CD4-positive, alpha-beta T cell treated with Interleukin-15 for 4 hours (primary cell): ENCODE measurements at regions not wholly inside any gene's neighbourhood (a gene's known extent, or its start where the extent isn't known, plus 50 kb on each side); places are given as distances from the start of the nearest gene placed in this dataset.

Experiments
- DNase-seq: peaks from one replicate; pipeline ENCODE4 v3.0.0-alpha.2; 2020; ENCODE audit warnings: low spot score

GRCh38 chr3:43180027-43180426 lies 74.1 kb upstream of the POMGNT2 start:
- peak; percentile 59 for DNase-seq

- no peak for DNase-seq
These were observed 73.0 kb upstream of the POMGNT2 start for GRCh38 chr3:43178891-43179366.

- DNase-seq, result no peak
These were observed 71.2 kb upstream of the POMGNT2 start for GRCh38 chr3:43177085-43177484.

GRCh38 chr3:43176666-43177065 lies 70.8 kb upstream of the POMGNT2 start:
- no peak for DNase-seq

GRCh38 chr3:43175541-43175940 lies 69.7 kb upstream of the POMGNT2 start:
- DNase-seq, result no peak

- DNase-seq, result no peak
These were observed 68.1 kb upstream of the POMGNT2 start for GRCh38 chr3:43173949-43174348.

- DNase-seq, result no peak
These were observed 65.9 kb upstream of the POMGNT2 start for GRCh38 chr3:43171748-43172147.

- no peak for DNase-seq
These were observed 64.7 kb upstream of the POMGNT2 start for GRCh38 chr3:43170553-43170952.

- DNase-seq, result no peak
These were observed 64.1 kb upstream of the POMGNT2 start for GRCh38 chr3:43169987-43170386.

- no peak for DNase-seq
These were observed 60.5 kb upstream of the POMGNT2 start for GRCh38 chr3:43166406-43166805.

GRCh38 chr3:43165786-43166185 lies 59.9 kb upstream of the POMGNT2 start:
- DNase-seq, result no peak

GRCh38 chr3:43163895-43164493 lies 58.1 kb upstream of the POMGNT2 start:
- DNase-seq, result no peak

- peak; percentile 62 for DNase-seq
These were observed 56.6 kb upstream of the POMGNT2 start for GRCh38 chr3:43162230-43163084.

- no peak for DNase-seq
These were observed 55.9 kb upstream of the POMGNT2 start for GRCh38 chr3:43161684-43162229.

- DNase-seq, result no peak
These were observed 54.8 kb upstream of the POMGNT2 start for GRCh38 chr3:43160664-43161063.

- DNase-seq, result no peak
These were observed 54.0 kb upstream of the POMGNT2 start for GRCh38 chr3:43159876-43160255.

- DNase-seq, result no peak
These were observed 53.4 kb upstream of the POMGNT2 start for GRCh38 chr3:43159131-43159875.

GRCh38 chr3:43156812-43157455 lies 51.1 kb upstream of the POMGNT2 start:
- DNase-seq, result no peak

GRCh38 chr3:43155464-43156121 lies 49.7 kb upstream of the POMGNT2 start:
- DNase-seq, result no peak
